DOHH2 (cell line): ENCODE measurements at regions not wholly inside any gene's neighbourhood (a gene's known extent, or its start where the extent isn't known, plus 50 kb on each side); places are given as distances from the start of the nearest gene placed in this dataset.

Experiments
- EZH2phosphoT487 ChIP-seq: fragments of 200-600 bp; sonication (generic); IDR thresholded peaks from 2 replicates; pipeline ENCODE4 v1.6.1; 2017; ENCODE audit warnings: borderline replicate concordance, mild to moderate bottlenecking, antibody characterized with exemption, low read length, moderate library complexity, mixed read lengths
- TF ChIP-seq, protein P1 (sequence below): fragments of 200-600 bp; sonication (generic); IDR thresholded peaks from one replicate; pipeline ENCODE4 v1.5.1; 2014; ENCODE audit warnings: antibody characterized with exemption, mild to moderate bottlenecking, low read depth, low read length; ENCODE audit not compliant: poor library complexity, severe bottlenecking

- TF ChIP-seq, protein P1, sequence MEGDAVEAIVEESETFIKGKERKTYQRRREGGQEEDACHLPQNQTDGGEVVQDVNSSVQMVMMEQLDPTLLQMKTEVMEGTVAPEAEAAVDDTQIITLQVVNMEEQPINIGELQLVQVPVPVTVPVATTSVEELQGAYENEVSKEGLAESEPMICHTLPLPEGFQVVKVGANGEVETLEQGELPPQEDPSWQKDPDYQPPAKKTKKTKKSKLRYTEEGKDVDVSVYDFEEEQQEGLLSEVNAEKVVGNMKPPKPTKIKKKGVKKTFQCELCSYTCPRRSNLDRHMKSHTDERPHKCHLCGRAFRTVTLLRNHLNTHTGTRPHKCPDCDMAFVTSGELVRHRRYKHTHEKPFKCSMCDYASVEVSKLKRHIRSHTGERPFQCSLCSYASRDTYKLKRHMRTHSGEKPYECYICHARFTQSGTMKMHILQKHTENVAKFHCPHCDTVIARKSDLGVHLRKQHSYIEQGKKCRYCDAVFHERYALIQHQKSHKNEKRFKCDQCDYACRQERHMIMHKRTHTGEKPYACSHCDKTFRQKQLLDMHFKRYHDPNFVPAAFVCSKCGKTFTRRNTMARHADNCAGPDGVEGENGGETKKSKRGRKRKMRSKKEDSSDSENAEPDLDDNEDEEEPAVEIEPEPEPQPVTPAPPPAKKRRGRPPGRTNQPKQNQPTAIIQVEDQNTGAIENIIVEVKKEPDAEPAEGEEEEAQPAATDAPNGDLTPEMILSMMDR = no peak
- TF ChIP-seq EZH2phosphoT487 = no peak
Observed at GRCh38 chr7:34354011-34354410, 304.0 kb upstream of the NPSR1 start.
